ENCODE measurements at regions not wholly inside any gene's neighbourhood (a gene's known extent, or its start where the extent isn't known, plus 50 kb on each side); places are given as distances from the start of the nearest gene placed in this dataset.

- Histone ChIP-seq H4K5ac (ENCODE audit: insufficient read length, low read depth, low read length) (no peak overlapping the region), H2BK120ac (ENCODE audit: low read depth, low read length, poor library complexity, severe bottlenecking) (no peak overlapping the region), H2BK12ac (ENCODE audit: insufficient read length, low read depth, low read length) (no peak overlapping the region), H3K56ac (ENCODE audit: insufficient read length, low read depth, low read length) (no peak overlapping the region), H2AK5ac (ENCODE audit: insufficient read length, low read length) (no peak overlapping the region), H3K4ac (ENCODE audit: low read depth, low read length) (no peak overlapping the region), H3K14ac (ENCODE audit: insufficient read depth, low read length) (no peak overlapping the region), H2BK15ac (ENCODE audit: low read depth, low read length) (no peak overlapping the region), H3K79me1 (ENCODE audit: insufficient read depth, low read depth, low read length, poor library complexity, severe bottlenecking) (no peaks in the 10 kb centered on the region), H3K23ac (ENCODE audit: insufficient read length, low read depth, low read length) (no peak overlapping the region), H3K9me3 (ENCODE audit: control insufficient read depth, low read depth, low read length) (no peaks in the 10 kb centered on the region), H2AFZ (ENCODE audit: low read length) (no peak overlapping the region), H3K4me1 (ENCODE audit: insufficient read depth, low read length) (no peaks in the 10 kb centered on the region), H3K27ac (ENCODE audit: insufficient read length, low read depth, low read length) (no peak overlapping the region), H2BK20ac (ENCODE audit: low read depth, low read length, poor library complexity, severe bottlenecking) (no peak overlapping the region), H2BK5ac (ENCODE audit: insufficient read length, low read length) (no peak overlapping the region), H3K27me3 (ENCODE audit: insufficient read depth, low read length) (no peaks in the 10 kb centered on the region), H3K9ac (ENCODE audit: extremely low read depth, insufficient read length, low read length) (no peak overlapping the region), H3K4me2 (ENCODE audit: insufficient read depth, insufficient read length, low read length) (no peak overlapping the region), H3K18ac (ENCODE audit: insufficient read length, low read depth, low read length) (no peak overlapping the region), H4K20me1 (ENCODE audit: control insufficient read depth, insufficient read depth, insufficient read length) (no peaks in the 10 kb centered on the region), H3K23me2 (ENCODE audit: insufficient read length, low read depth, low read length, poor library complexity, severe bottlenecking) (no peaks in the 10 kb centered on the region), H3K79me2 (ENCODE audit: insufficient read depth, low read length) (no peaks in the 10 kb centered on the region), H4K8ac (replicated peaks; ENCODE audit: insufficient read length, low read depth, low read length) (no peak overlapping the region), H4K91ac (ENCODE audit: insufficient read length, low read depth, low read length) (no peak overlapping the region), H3T11ph (ENCODE audit: low read length) (no peak overlapping the region)
- no peak for DNase-seq
- Mint-ChIP-seq H3K36me3 (ENCODE audit: insufficient read depth in 1 of 3, low read depth in 3 of 3) (no peaks in the 10 kb centered on the region), H3K27me3 (ENCODE audit: low read depth) (no peaks in the 10 kb centered on the region; the same call in 1 of the 2 replicates), H3K4me3 (no peak overlapping the region), H3K27ac (no peak overlapping the region), H3K4me1 (no peaks in the 10 kb centered on the region), H3K9me3 (no peaks in the 10 kb centered on the region)
- no peak for TF ChIP-seq CTCF (conservative IDR thresholded peaks at IDR 0.05)
- WGBS (ENCODE audit: extremely low coverage, insufficient read length, low lambda C conversion rate) = no CpG with 5 or more reads among the region's 7 CpGs
Measured at GRCh38 chr18:7437870-7438269, 129.2 kb upstream of the PTPRM start.

All from H9 (cell line).